ENCODE measurements at regions not wholly inside any gene's neighbourhood (a gene's known extent, or its start where the extent isn't known, plus 50 kb on each side); places are given as distances from the start of the nearest gene placed in this dataset.

DNA sequence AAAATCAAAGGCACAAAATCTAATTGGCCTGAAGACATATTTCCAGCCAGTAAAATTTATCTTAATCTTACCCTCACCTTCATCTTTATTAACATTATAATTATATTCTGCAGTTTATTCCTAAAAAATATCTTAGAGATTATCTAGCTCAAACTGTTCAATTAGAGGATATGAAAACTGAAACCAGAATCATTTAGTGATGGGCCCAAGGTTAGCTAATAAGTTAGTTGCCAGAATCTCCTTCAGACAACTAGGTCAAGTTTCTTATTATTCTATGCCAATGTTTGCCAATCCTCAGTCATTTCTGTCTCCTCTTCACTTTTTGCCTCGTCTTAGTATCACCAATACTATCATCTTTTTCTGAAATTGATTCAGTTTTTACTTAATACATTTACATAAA, 56.0 kb upstream of the RASA1 start:
- TF ChIP-seq TAF1 (IDR thresholded peaks at IDR 0.05; ENCODE audit: borderline replicate concordance, low read depth, low read length) (no peak), POLR2AphosphoS5 (IDR thresholded peaks at IDR 0.05; ENCODE audit: low read depth, low read length) (no peak)
